DND-41 (cell line): ENCODE measurements at regions not wholly inside any gene's neighbourhood (a gene's known extent, or its start where the extent isn't known, plus 50 kb on each side); places are given as distances from the start of the nearest gene placed in this dataset.

Experiments used
- ATAC-seq: fragments of 200-7000 bp; cut with Tn5 transposase; 3 replicates; pipeline ENCODE4 v1.9.1; 2021; ENCODE audit warnings: low read depth; ENCODE audit not compliant: insufficient read depth
- DNase-seq: peaks from one replicate; pipeline ENCODE4 v3.0.0-alpha.2; 2020
- H2AFZ ChIP-seq: 2 replicates; pipeline ENCODE4 v1.6.0; 2012; ENCODE audit warnings: low read depth, low read length
- H3K27ac ChIP-seq: 2 replicates; pipeline ENCODE4 v1.5.1; 2012; ENCODE audit warnings: low read length, inconsistent platforms
- H3K27me3 ChIP-seq: fragments of 200-600 bp; sonication (generic); 2 replicates; pipeline ENCODE4 v1.6.0; 2012; ENCODE audit warnings: low read length, mild to moderate bottlenecking, inconsistent platforms; ENCODE audit not compliant: insufficient read depth, poor library complexity
- H3K36me3 ChIP-seq: 2 replicates; pipeline ENCODE4 v1.5.1; 2012; ENCODE audit warnings: low read length, inconsistent platforms; ENCODE audit not compliant: insufficient read depth
- H3K4me1 ChIP-seq: 2 replicates; pipeline ENCODE4 v1.5.1; 2012; ENCODE audit warnings: mild to moderate bottlenecking, low read length; ENCODE audit not compliant: insufficient read depth
- H3K4me2 ChIP-seq: 2 replicates; pipeline ENCODE4 v1.6.0; 2012; ENCODE audit warnings: mild to moderate bottlenecking, moderate library complexity, low read length, inconsistent platforms; ENCODE audit not compliant: insufficient read depth
- H3K4me3 ChIP-seq, 2 experiments: fragments of 200-600 bp in 1 of 2; shearing (Covaris generic) in 1 of 2; 2 replicates each; pipeline ENCODE4 v1.5.1; 2012 to 2016; ENCODE audit warnings: inconsistent platforms in 2 of 2, low read length in 2 of 2, mild to moderate bottlenecking in 2 of 2, low read depth in 1 of 2, moderate library complexity in 1 of 2
- H3K79me2 ChIP-seq: 2 replicates; pipeline ENCODE4 v1.6.0; 2012; ENCODE audit warnings: low read length, inconsistent platforms; ENCODE audit not compliant: insufficient read depth
- H3K9ac ChIP-seq: 2 replicates; pipeline ENCODE4 v1.6.0; 2012; ENCODE audit warnings: low read depth, mild to moderate bottlenecking, inconsistent platforms, low read length, moderate library complexity
- H3K9me3 ChIP-seq: 2 replicates; pipeline ENCODE4 v1.5.1; 2012; ENCODE audit warnings: low read length, moderate library complexity, mild to moderate bottlenecking, inconsistent platforms; ENCODE audit not compliant: insufficient read depth, severe bottlenecking
- H4K20me1 ChIP-seq: 2 replicates; pipeline ENCODE4 v1.6.0; 2012; ENCODE audit warnings: low read length; ENCODE audit not compliant: insufficient read depth
- EZH2 ChIP-seq: IDR thresholded peaks from 3 replicates; pipeline ENCODE4 v1.6.1; 2012; ENCODE audit warnings: borderline replicate concordance, low read depth, mild to moderate bottlenecking, moderate library complexity, low read length, inconsistent platforms; ENCODE audit not compliant: severe bottlenecking
- TF ChIP-seq, protein P1 (sequence below): IDR thresholded peaks from 2 replicates; pipeline ENCODE4 v1.5.1; 2012; ENCODE audit warnings: borderline replicate concordance, low read length, moderate library complexity, mild to moderate bottlenecking; ENCODE audit not compliant: poor library complexity, severe bottlenecking; ENCODE audit errors: extremely low read depth

DNA sequence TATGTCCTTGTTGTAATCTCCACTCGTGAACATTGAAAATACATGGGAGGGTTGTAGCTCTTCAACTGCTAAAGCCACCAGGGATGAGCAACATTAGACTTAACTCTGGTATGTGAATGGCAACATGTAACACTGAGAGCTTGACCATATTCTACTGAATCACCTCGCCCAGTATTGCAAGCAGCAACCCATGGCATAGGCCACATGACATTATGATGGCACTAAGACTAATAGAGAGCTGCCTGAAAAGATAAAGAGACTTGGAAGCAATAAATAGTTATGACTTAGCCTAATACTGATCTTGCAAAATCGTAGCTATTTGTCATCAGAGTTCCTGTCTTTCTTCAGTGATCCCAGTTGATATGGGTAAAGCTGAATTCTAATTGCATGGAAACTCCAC lies 108.4 kb upstream of the NREP start:
- H2AFZ ChIP-seq, result no peak overlapping the region
- no peak overlapping the region for H3K4me3 ChIP-seq
- H3K9ac ChIP-seq, result no peak overlapping the region
- H3K4me1 ChIP-seq, result no peaks in the 10 kb centered on the region
- TF ChIP-seq EZH2, result no peak
- TF ChIP-seq, protein P1, sequence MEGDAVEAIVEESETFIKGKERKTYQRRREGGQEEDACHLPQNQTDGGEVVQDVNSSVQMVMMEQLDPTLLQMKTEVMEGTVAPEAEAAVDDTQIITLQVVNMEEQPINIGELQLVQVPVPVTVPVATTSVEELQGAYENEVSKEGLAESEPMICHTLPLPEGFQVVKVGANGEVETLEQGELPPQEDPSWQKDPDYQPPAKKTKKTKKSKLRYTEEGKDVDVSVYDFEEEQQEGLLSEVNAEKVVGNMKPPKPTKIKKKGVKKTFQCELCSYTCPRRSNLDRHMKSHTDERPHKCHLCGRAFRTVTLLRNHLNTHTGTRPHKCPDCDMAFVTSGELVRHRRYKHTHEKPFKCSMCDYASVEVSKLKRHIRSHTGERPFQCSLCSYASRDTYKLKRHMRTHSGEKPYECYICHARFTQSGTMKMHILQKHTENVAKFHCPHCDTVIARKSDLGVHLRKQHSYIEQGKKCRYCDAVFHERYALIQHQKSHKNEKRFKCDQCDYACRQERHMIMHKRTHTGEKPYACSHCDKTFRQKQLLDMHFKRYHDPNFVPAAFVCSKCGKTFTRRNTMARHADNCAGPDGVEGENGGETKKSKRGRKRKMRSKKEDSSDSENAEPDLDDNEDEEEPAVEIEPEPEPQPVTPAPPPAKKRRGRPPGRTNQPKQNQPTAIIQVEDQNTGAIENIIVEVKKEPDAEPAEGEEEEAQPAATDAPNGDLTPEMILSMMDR, result no peak
- no peak overlapping the region for H3K4me2 ChIP-seq
- no peak for ATAC-seq
- no peaks in the 10 kb centered on the region for H3K9me3 ChIP-seq
- H3K27ac ChIP-seq, result no peak overlapping the region
- H3K36me3 ChIP-seq, result no peaks in the 10 kb centered on the region
- H3K79me2 ChIP-seq, result no peaks in the 10 kb centered on the region
- DNase-seq, result no peak
- no peaks in the 10 kb centered on the region for H3K27me3 ChIP-seq
- H4K20me1 ChIP-seq, result no peaks in the 10 kb centered on the region

DNA sequence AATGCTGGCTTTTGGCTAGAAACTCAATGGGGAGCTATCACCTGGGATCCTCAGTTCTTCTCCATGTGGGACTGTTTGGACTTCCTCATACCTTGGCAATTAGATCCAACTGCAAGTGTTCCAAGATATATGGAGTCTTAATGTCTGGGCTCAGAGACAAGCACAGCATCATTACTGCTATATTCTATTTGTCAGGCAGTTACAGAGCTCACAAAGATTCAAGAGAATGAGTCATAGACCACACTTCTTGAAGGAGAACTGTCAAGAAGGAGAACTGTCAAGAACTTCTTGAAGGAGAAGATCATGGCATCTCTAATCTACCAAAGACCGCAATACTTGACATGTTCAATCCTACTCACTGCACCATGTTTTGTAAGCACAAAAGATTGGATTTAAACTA lies 106.8 kb upstream of the NREP start:
- Histone ChIP-seq H2AFZ (no peak overlapping the region), H3K9me3 (no peaks in the 10 kb centered on the region), H3K4me1 (no peaks in the 10 kb centered on the region), H3K9ac (no peak overlapping the region), H3K79me2 (no peaks in the 10 kb centered on the region), H3K4me3 (no peak overlapping the region), H4K20me1 (no peaks in the 10 kb centered on the region), H3K27ac (no peak overlapping the region), H3K27me3 (no peaks in the 10 kb centered on the region), H3K4me2 (no peak overlapping the region), H3K36me3 (no peaks in the 10 kb centered on the region)
- TF ChIP-seq EZH2, result no peak
- ATAC-seq, result no peak
- no peak for DNase-seq

DNA sequence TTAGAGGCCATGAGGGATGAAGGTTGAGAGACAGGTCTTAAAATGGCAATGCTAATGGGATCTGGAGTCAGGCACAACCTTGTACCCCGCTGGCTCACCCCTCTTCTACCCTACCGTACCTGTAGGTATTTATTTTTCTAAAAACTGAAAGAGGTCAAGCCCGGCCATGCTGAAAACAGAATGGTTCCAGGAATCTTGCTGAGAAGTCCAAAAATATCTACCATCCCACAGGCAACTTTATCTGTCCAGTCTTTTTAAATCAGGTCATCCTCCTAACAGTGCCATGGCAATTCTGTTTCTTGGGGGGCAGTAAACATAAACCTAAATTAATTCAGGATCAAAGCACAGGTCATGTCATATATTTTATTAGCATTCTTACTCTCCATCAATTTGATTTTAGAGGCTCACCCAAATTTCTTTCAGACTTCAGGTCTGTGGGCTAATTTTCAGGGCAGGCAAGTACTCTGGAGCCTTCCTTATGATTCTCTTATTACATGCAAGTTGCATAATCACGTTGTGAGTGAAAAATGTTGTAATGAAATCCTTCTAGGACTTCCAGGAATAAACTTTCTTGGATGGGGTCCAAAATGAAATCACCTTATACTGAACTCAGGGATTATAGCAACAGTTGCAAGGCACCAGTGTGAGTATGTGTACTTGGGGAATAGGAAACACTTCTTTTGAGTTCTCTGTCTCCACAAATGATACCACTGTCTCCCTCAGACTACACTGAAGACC lies 102.7 kb upstream of the NREP start:
- peaks cover 19% of the 10 kb centered on the region for H3K4me1 ChIP-seq
- H3K4me2 ChIP-seq, result no peak overlapping the region
- no peaks in the 10 kb centered on the region for H3K27me3 ChIP-seq
- no peak overlapping the region for H3K27ac ChIP-seq
- H4K20me1 ChIP-seq, result no peaks in the 10 kb centered on the region
- H3K4me3 ChIP-seq, result no peak overlapping the region
- H3K9me3 ChIP-seq, result no peaks in the 10 kb centered on the region
- H2AFZ ChIP-seq, result no peak overlapping the region
- H3K79me2 ChIP-seq, result no peaks in the 10 kb centered on the region
- DNase-seq (no peak), ATAC-seq (no peak)
- TF ChIP-seq, protein P1, result no peak
- no peak for TF ChIP-seq EZH2
- no peaks in the 10 kb centered on the region for H3K36me3 ChIP-seq
- H3K9ac ChIP-seq, result no peak overlapping the region

DNA sequence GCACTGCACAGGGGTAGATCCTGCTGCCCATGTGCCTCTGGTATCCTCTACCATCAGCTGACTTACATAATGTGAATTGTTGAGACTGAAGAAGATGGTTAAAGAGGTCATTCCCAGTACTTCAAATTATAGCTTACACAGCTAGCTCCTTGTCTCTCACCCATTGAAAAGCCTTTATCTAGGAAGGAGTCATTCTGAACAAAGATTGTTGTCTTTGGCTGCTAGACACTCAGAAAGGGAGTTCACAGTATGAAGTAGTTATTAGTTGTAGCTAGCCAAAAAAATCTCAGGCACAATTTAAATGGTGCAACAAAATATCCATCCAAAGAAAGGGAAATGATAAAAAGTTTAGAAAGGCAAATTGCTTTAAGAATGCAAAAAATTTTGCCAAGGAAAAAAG lies 102.0 kb upstream of the NREP start:
- no peaks in the 10 kb centered on the region for H3K9me3 ChIP-seq
- peaks cover 25% of the 10 kb centered on the region for H3K4me1 ChIP-seq
- H2AFZ ChIP-seq, result no peak overlapping the region
- no peak for ATAC-seq
- H3K79me2 ChIP-seq, result no peaks in the 10 kb centered on the region
- H3K27me3 ChIP-seq, result no peaks in the 10 kb centered on the region
- no peaks in the 10 kb centered on the region for H4K20me1 ChIP-seq
- no peak overlapping the region for H3K27ac ChIP-seq
- H3K36me3 ChIP-seq, result no peaks in the 10 kb centered on the region
- H3K4me2 ChIP-seq, result no peak overlapping the region
- H3K9ac ChIP-seq, result no peak overlapping the region
- no peak overlapping the region for H3K4me3 ChIP-seq
- DNase-seq, result no peak
- TF ChIP-seq, protein P1, result no peak
- no peak for TF ChIP-seq EZH2
